OCI-LY1 (cell line): ENCODE measurements at regions not wholly inside any gene's neighbourhood (a gene's known extent, or its start where the extent isn't known, plus 50 kb on each side); places are given as distances from the start of the nearest gene placed in this dataset.

Source experiments
- H2AFZ ChIP-seq: fragments of 200-600 bp; sonication (generic), shearing (Covaris generic); 2 replicates; pipeline ENCODE4 v1.6.0; 2014; ENCODE audit warnings: antibody characterized with exemption, mild to moderate bottlenecking, low read length
- H3F3A ChIP-seq: fragments of 200-600 bp; sonication (generic), shearing (Covaris generic); 2 replicates; pipeline ENCODE4 v1.6.0; 2014; ENCODE audit warnings: mild to moderate bottlenecking, antibody characterized with exemption, low read length, moderate library complexity; ENCODE audit not compliant: insufficient read depth
- H3K27ac ChIP-seq: fragments of 200-600 bp; sonication (generic); 2 replicates; pipeline ENCODE4 v1.5.1; 2014; ENCODE audit warnings: low read length, mixed run types, mild to moderate bottlenecking, low read depth; ENCODE audit not compliant: poor library complexity, severe bottlenecking
- H3K27me3 ChIP-seq: fragments of 200-600 bp; sonication (generic); 2 replicates; pipeline ENCODE4 v1.6.0; 2014; ENCODE audit warnings: antibody characterized with exemption, mild to moderate bottlenecking, low read length, moderate library complexity; ENCODE audit not compliant: insufficient read depth
- H3K36me3 ChIP-seq: fragments of 200-600 bp; sonication (generic); 2 replicates; pipeline ENCODE4 v1.6.1; 2014; ENCODE audit warnings: mild to moderate bottlenecking, antibody characterized with exemption, low read length, moderate library complexity, mixed read lengths; ENCODE audit not compliant: insufficient read depth
- H3K4me1 ChIP-seq: fragments of 200-600 bp; sonication (generic); 2 replicates; pipeline ENCODE4 v1.5.1; 2014; ENCODE audit warnings: mild to moderate bottlenecking, low read length, moderate library complexity; ENCODE audit not compliant: insufficient read depth, severe bottlenecking
- H3K4me2 ChIP-seq: fragments of 200-600 bp; sonication (generic), shearing (Covaris generic); 2 replicates; pipeline ENCODE4 v1.6.1; 2014; ENCODE audit warnings: low read length
- H3K4me3 ChIP-seq: fragments of 200-600 bp; sonication (generic); 2 replicates; pipeline ENCODE4 v1.5.1; 2014; ENCODE audit warnings: low read length, low read depth, mild to moderate bottlenecking, mixed read lengths; ENCODE audit not compliant: poor library complexity, severe bottlenecking
- H3K79me2 ChIP-seq: fragments of 200-600 bp; shearing (Covaris generic); 2 replicates; pipeline ENCODE4 v1.6.1; 2016; ENCODE audit warnings: mixed run types, low read length, mixed read lengths; ENCODE audit not compliant: insufficient read depth
- H3K9ac ChIP-seq: fragments of 200-600 bp; sonication (generic), shearing (Covaris generic); 2 replicates; pipeline ENCODE4 v1.6.1; 2014; ENCODE audit warnings: mild to moderate bottlenecking, low read length, mixed read lengths
- H3K9me2 ChIP-seq: fragments of 200-600 bp; sonication (generic), shearing (Covaris generic); 2 replicates; pipeline ENCODE4 v1.6.1; 2014; ENCODE audit warnings: low read depth, mild to moderate bottlenecking, low read length, mixed read lengths
- H3K9me3 ChIP-seq: fragments of 200-600 bp; shearing (Covaris generic); 2 replicates; pipeline ENCODE4 v1.6.1; 2014; ENCODE audit warnings: low read length, mixed read lengths
- H4K20me1 ChIP-seq: fragments of 200-600 bp; sonication (generic), shearing (Covaris generic); 2 replicates; pipeline ENCODE4 v1.6.0; 2016; ENCODE audit warnings: mild to moderate bottlenecking, low read length; ENCODE audit not compliant: insufficient read depth
- CTCF ChIP-seq: fragments of 200-600 bp; sonication (generic), shearing (Covaris generic); IDR thresholded peaks from 2 replicates; pipeline ENCODE4 v1.5.1; 2017; ENCODE audit warnings: mild to moderate bottlenecking, antibody characterized with exemption, low read length, moderate library complexity, mixed read lengths
- EZH2 ChIP-seq: fragments of 200-600 bp; sonication (generic), shearing (Covaris generic); IDR thresholded peaks from 2 replicates; pipeline ENCODE4 v1.8.0; 2017; ENCODE audit warnings: borderline replicate concordance, mixed run types, mild to moderate bottlenecking, antibody characterized with exemption, low read length, moderate library complexity, mixed read lengths

GRCh38 chr13:68667863-68668262 is 1437.7 kb upstream of the PCDH9 start:
- Histone ChIP-seq H3F3A (no peaks in the 10 kb centered on the region; the same call in 1 of the 2 replicates), H3K9me2 (no peaks in the 10 kb centered on the region), H3K4me1 (no peaks in the 10 kb centered on the region), H3K79me2 (no peaks in the 10 kb centered on the region), H3K27ac (no peak overlapping the region), H3K4me3 (no peak overlapping the region), H3K36me3 (no peaks in the 10 kb centered on the region), H2AFZ (no peak overlapping the region), H3K27me3 (no peaks in the 10 kb centered on the region), H4K20me1 (no peaks in the 10 kb centered on the region), H3K9ac (no peak overlapping the region), H3K4me2 (no peak overlapping the region), H3K9me3 (no peaks in the 10 kb centered on the region)
- TF ChIP-seq EZH2 (no peak), CTCF (no peak)

GRCh38 chr13:68666774-68667397 is 1436.8 kb upstream of the PCDH9 start:
- Histone ChIP-seq H3K79me2 (no peaks in the 10 kb centered on the region), H3K27me3 (no peaks in the 10 kb centered on the region), H3K9ac (no peak overlapping the region), H4K20me1 (no peaks in the 10 kb centered on the region), H3K27ac (no peak overlapping the region), H3K9me3 (no peaks in the 10 kb centered on the region), H3K4me2 (no peak overlapping the region), H3K4me3 (no peak overlapping the region), H3K4me1 (no peaks in the 10 kb centered on the region), H3K9me2 (no peaks in the 10 kb centered on the region), H2AFZ (no peak overlapping the region), H3K36me3 (no peaks in the 10 kb centered on the region), H3F3A (no peaks in the 10 kb centered on the region; the same call in 1 of the 2 replicates)
- TF ChIP-seq EZH2: no peak
- TF ChIP-seq CTCF: no peak

- Histone ChIP-seq H3K27ac (no peak overlapping the region), H3K4me2 (no peak overlapping the region), H3K4me1 (no peaks in the 10 kb centered on the region), H2AFZ (no peak overlapping the region), H3K9me2 (no peaks in the 10 kb centered on the region), H3K9ac (no peak overlapping the region), H4K20me1 (no peaks in the 10 kb centered on the region), H3K9me3 (no peaks in the 10 kb centered on the region), H3K79me2 (no peaks in the 10 kb centered on the region), H3K4me3 (no peak overlapping the region), H3F3A (no peaks in the 10 kb centered on the region), H3K27me3 (no peaks in the 10 kb centered on the region), H3K36me3 (no peaks in the 10 kb centered on the region)
- TF ChIP-seq CTCF (no peak), EZH2 (no peak)
Measured at GRCh38 chr13:68645814-68646213, 1415.7 kb upstream of the PCDH9 start.
